ENCODE measurements at regions not wholly inside any gene's neighbourhood (a gene's known extent, or its start where the extent isn't known, plus 50 kb on each side); places are given as distances from the start of the nearest gene placed in this dataset.

DNA sequence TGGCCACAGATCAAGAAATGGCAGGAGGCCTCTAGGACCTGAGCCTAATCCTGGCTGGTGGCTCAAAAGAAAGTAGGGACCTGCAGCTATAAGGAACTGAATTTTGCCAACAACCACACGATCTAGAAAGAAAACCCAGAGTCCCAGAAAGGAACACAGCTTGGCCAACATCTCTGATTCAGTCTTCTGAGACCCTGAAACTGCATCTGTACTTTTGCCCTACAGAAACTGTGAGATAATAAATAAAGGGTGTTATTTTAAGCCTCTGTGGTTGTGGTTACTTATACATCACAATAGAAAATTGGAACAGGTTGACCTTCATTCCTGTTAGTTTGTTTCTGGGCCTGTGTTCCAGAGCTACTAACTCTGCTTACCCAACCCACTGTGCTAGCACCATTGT, 356.8 kb upstream of the ST6GAL2 start:
- intact Hi-C loops (cut with micrococcal nuclease), result no loop called here
- Mint-ChIP-seq H3K36me3 (ENCODE audit: low read depth) (no peaks in the 10 kb centered on the region), H3K27me3 (ENCODE audit: insufficient read depth) (no peaks in the 10 kb centered on the region), H3K9me3 (no peaks in the 10 kb centered on the region), H3K4me1 (ENCODE audit: low read depth) (no peaks in the 10 kb centered on the region), H3K4me3 (no peak overlapping the region), H3K27ac (no peak overlapping the region)
- no peak for DNase-seq (ENCODE audit: low spot score)

DNA sequence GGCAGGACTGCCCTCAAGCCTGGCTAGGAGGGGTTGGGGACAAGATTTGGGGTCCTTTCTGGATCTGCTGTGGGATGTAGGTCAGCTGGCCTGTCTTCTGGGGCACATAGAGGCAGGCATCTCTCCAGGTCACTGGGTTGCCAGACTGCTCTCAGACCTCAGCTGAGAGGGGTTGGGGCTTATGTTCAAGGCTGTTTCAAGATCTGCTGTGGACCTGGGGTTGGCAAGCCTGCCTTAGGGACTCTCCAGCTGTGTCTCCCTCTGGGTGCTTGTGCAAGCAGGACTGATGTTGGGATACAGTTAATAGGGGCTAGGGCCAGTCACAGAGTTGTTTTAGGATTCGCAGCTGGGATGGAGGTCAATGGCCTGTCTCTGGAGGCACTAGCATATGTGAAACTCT, 363.0 kb upstream of the ST6GAL2 start:
- Mint-ChIP-seq H3K27ac (no peak overlapping the region), H3K4me3 (no peak overlapping the region)
- intact Hi-C loops (cut with micrococcal nuclease), result no loop called here

DNA sequence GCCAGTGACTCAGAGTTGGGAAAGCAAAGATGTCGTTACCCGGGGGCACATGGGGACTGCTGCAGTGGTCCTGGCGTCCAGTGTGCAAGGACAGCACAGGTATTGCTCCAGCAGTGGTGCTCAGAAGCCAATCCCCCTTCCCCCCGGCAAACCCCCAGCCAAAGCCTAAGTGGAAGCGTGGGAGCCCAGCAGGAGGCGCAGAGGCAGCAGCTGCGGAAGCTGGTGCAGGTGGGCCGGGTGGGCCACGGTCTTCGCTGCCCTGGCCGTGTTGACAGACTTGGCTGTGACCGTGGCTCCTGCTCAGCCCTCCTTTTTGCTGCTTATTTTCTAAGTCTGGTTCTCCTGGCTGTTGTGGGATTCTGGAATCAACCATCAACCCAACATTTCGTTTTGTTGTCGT, 369.8 kb upstream of the ST6GAL2 start:
- intact Hi-C loops (cut with micrococcal nuclease), result no loop called here
- no peaks in the 10 kb centered on the region for H3K27me3 Mint-ChIP-seq (ENCODE audit: insufficient read depth)
- H3K27ac Mint-ChIP-seq, result no peak overlapping the region
- H3K4me3 Mint-ChIP-seq, result no peak overlapping the region
- H3K36me3 Mint-ChIP-seq (ENCODE audit: low read depth), result no peaks in the 10 kb centered on the region
- H3K9me3 Mint-ChIP-seq, result no peaks in the 10 kb centered on the region
- H3K4me1 Mint-ChIP-seq (ENCODE audit: low read depth), result no peaks in the 10 kb centered on the region
- no peak for DNase-seq (ENCODE audit: low spot score)

More for the DNA sequence above, 363.0 kb upstream of the ST6GAL2 start:
- H3K27me3 Mint-ChIP-seq (ENCODE audit: insufficient read depth), result no peaks in the 10 kb centered on the region
- H3K36me3 Mint-ChIP-seq (ENCODE audit: low read depth), result no peaks in the 10 kb centered on the region
- no peaks in the 10 kb centered on the region for H3K9me3 Mint-ChIP-seq
- H3K4me1 Mint-ChIP-seq (ENCODE audit: low read depth), result no peaks in the 10 kb centered on the region
- no peak for DNase-seq (ENCODE audit: low spot score)

- Mint-ChIP-seq H3K9me3 (no peaks in the 10 kb centered on the region), H3K27ac (no peak overlapping the region), H3K27me3 (ENCODE audit: insufficient read depth) (no peaks in the 10 kb centered on the region), H3K4me3 (no peak overlapping the region), H3K4me1 (ENCODE audit: low read depth) (no peaks in the 10 kb centered on the region), H3K36me3 (ENCODE audit: low read depth) (no peaks in the 10 kb centered on the region)
- intact Hi-C loops (cut with micrococcal nuclease), result no loop called here
- DNase-seq (ENCODE audit: low spot score), result no peak
Measured at GRCh38 chr2:107258531-107259407, 372.8 kb upstream of the ST6GAL2 start.

DNA sequence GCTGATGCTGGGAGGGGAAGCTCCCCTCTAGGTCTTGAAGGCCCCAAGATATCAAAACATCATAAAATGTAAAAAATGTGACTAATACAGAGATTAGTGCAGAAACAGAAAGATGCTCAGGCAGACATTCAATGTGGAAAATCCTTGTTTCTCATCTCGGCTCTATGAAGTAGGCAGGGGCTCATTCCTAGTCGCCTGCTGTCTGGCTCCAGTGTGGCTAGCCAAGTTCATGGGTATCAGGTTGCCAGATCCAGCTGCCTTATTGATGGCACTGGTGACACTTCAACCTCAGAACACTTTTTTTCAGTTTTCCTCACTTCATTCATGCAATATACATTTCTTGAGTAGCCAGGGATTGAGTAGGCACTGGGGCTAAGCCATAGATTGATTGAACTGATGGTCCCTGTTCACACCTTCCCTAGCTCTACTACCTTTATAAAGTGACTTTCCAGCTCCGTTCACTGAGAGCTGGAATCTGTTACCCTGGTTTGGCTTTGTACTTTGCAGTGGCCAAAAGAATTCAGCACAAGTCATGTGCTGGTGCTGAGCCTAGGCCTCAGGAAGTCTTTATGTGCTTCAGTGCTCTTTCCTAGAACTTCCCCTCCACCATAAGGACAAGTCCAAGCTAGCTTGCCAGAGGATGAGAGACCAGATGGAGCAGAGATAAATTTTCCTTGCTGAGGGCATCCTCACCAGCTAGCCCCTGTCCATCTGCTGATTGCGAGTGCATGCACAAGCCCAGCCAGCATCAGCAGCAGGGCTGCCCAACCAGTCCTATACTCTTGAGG, 373.6 kb upstream of the ST6GAL2 start:
- Mint-ChIP-seq H3K4me3 (no peak overlapping the region), H3K4me1 (ENCODE audit: low read depth) (no peaks in the 10 kb centered on the region), H3K36me3 (ENCODE audit: low read depth) (no peaks in the 10 kb centered on the region), H3K27me3 (ENCODE audit: insufficient read depth) (no peaks in the 10 kb centered on the region), H3K27ac (no peak overlapping the region), H3K9me3 (no peaks in the 10 kb centered on the region)
- intact Hi-C loops (cut with micrococcal nuclease), result no loop called here
- DNase-seq (ENCODE audit: low spot score), result no peak

DNA sequence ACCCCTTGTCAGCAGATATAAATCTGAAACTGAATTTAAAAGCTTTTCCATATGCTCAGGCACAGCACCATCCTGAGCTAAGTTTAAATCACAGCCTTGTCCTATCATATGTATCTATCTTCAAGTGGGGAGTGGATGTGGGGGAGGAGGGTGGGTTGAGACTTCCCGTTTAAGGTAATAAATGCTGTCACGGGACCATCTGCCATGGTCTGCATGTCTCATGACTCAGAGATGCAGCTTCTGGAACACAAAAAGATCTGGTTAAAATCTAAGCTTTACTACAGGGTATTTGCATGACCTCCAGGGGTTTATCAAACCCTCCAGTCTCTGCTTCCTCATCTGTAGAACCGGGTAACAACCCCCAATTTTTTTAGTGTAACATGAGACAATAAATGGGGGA, 377.7 kb upstream of the ST6GAL2 start:
- Mint-ChIP-seq H3K27ac (no peak overlapping the region), H3K27me3 (ENCODE audit: insufficient read depth) (no peaks in the 10 kb centered on the region), H3K36me3 (ENCODE audit: low read depth) (no peaks in the 10 kb centered on the region), H3K4me3 (no peak overlapping the region), H3K9me3 (no peaks in the 10 kb centered on the region), H3K4me1 (ENCODE audit: low read depth) (no peaks in the 10 kb centered on the region)
- no peak for DNase-seq (ENCODE audit: low spot score)
- intact Hi-C loops (cut with micrococcal nuclease), result no loop called here

DNA sequence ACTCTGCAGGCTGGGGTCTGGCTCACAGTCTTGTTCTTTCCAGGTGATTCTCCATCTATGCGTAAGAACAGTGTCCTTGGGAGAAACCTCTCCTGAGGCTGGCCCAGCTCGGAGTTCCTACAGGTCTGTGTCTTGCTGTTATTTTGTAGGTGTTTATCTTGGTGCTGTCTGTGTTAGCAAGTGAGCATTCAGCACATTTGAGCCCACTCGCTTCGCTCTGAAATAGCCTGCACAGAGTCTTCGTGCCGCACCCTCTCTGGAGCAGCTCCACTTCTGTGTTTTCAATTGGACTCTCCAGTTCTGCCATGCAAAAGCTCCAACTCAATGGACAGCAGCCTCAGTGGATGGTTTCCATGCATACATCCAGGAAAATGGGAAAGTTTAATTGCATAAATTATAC, 378.2 kb upstream of the ST6GAL2 start:
- no peaks in the 10 kb centered on the region for H3K27me3 Mint-ChIP-seq (ENCODE audit: insufficient read depth)
- H3K27ac Mint-ChIP-seq, result no peak overlapping the region
- H3K36me3 Mint-ChIP-seq (ENCODE audit: low read depth), result no peaks in the 10 kb centered on the region
- no peaks in the 10 kb centered on the region for H3K9me3 Mint-ChIP-seq
- no peaks in the 10 kb centered on the region for H3K4me1 Mint-ChIP-seq (ENCODE audit: low read depth)
- intact Hi-C loops (cut with micrococcal nuclease), result no loop called here
- no peak overlapping the region for H3K4me3 Mint-ChIP-seq
- no peak for DNase-seq (ENCODE audit: low spot score)

DNA sequence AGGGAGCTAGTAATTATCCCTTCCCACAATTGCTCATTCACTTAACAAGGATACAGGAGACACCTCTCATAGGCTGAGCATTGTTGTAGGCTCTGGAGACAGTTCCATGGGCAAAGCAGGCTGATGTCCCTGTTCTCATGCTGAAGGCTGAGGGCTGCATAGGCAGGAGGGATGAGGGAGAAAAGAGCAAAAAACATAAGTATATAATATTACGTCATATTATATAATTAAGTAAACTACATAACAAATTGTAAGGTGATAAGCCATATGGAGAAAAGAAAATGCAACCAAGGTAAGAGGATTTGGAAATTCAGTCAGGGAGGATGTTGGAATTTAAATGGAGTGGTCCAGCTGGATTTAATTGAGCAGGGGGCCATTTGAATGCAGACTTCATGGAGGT, 380.6 kb upstream of the ST6GAL2 start:
- H3K4me3 Mint-ChIP-seq, result no peak overlapping the region
- intact Hi-C loops (cut with micrococcal nuclease), result no loop called here
- no peaks in the 10 kb centered on the region for H3K4me1 Mint-ChIP-seq (ENCODE audit: low read depth)
- no peak overlapping the region for H3K27ac Mint-ChIP-seq
- no peaks in the 10 kb centered on the region for H3K27me3 Mint-ChIP-seq (ENCODE audit: insufficient read depth)
- H3K9me3 Mint-ChIP-seq, result no peaks in the 10 kb centered on the region
- no peaks in the 10 kb centered on the region for H3K36me3 Mint-ChIP-seq (ENCODE audit: low read depth)
- no peak for DNase-seq (ENCODE audit: low spot score)

DNA sequence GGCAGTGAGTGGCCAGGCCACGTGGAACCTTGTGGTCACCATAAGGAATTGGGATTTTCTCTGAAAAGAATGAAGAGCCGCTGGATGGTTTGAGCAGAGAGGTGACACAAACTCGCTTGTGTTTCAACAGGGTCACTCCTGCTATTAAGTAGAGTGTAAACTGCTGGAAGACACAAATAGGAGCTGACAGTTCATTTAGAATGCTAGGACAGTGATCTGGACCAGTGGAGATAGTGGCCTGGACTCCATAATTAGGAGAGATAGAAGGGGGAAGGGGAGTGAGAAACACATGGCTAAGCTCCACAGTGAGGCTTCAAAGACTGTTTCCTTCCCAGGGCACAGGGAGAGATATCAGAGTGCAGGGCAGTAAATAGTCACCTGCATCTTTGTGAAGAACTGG, 381.1 kb upstream of the ST6GAL2 start:
- Mint-ChIP-seq H3K9me3 (no peaks in the 10 kb centered on the region), H3K27ac (no peak overlapping the region), H3K36me3 (ENCODE audit: low read depth) (no peaks in the 10 kb centered on the region), H3K4me1 (ENCODE audit: low read depth) (no peaks in the 10 kb centered on the region), H3K4me3 (no peak overlapping the region), H3K27me3 (ENCODE audit: insufficient read depth) (no peaks in the 10 kb centered on the region)
- intact Hi-C loops (cut with micrococcal nuclease), result no loop called here
- no peak for DNase-seq (ENCODE audit: low spot score)

DNA sequence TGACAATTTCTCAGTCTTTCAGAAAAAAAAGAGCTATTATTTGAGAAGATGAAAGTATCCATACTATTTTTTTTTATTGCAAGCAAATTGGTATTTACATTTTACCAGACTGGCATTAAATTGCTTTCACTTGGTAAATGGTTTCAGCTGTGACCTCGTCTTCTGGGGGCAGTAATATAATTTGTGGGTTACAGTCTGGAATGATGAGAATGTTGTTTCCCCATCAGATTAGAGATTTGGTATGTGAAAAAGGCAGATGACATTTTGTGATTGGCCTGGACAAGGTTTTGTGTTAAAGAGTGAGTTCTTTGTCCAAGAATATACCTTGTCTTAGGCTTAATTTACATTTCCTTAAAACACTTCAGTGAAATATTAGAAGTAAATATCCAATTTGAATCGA, 390.1 kb upstream of the ST6GAL2 start:
- DNase-seq (ENCODE audit: low spot score), result no peak
- no peaks in the 10 kb centered on the region for H3K9me3 Mint-ChIP-seq
- no peaks in the 10 kb centered on the region for H3K36me3 Mint-ChIP-seq (ENCODE audit: low read depth)
- H3K4me1 Mint-ChIP-seq (ENCODE audit: low read depth), result no peaks in the 10 kb centered on the region
- H3K27ac Mint-ChIP-seq, result no peak overlapping the region
- no peaks in the 10 kb centered on the region for H3K27me3 Mint-ChIP-seq (ENCODE audit: insufficient read depth)
- intact Hi-C loops (cut with micrococcal nuclease), result no loop called here
- H3K4me3 Mint-ChIP-seq, result no peak overlapping the region

- Mint-ChIP-seq H3K36me3 (ENCODE audit: low read depth) (no peaks in the 10 kb centered on the region), H3K4me3 (no peak overlapping the region)
- DNase-seq (ENCODE audit: low spot score), result no peak
Measured at GRCh38 chr2:107278672-107279071, 392.7 kb upstream of the ST6GAL2 start.

DNA sequence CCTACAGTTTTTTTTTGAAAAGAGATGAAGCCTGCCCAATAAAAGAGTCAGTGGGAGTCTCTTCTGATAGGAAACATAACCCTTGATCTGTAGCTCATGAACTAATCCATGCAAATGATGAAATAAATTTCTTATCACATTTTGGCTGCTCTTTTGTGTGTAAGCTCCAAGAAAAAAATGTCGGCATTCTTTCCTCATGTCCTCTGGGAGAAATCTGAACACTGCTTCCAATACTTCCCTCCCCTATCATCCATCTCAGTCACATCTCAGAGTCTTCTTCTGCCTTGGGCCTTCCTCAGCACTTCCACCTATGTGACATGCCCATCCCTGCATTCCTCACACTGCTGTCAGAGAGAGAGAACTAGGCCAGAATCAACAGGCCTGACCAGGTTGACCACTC, 395.7 kb upstream of the ST6GAL2 start:
- Mint-ChIP-seq H3K9me3 (no peaks in the 10 kb centered on the region), H3K27ac (no peak overlapping the region), H3K4me3 (no peak overlapping the region), H3K4me1 (ENCODE audit: low read depth) (no peaks in the 10 kb centered on the region), H3K36me3 (ENCODE audit: low read depth) (no peaks in the 10 kb centered on the region), H3K27me3 (ENCODE audit: insufficient read depth) (no peaks in the 10 kb centered on the region)
- DNase-seq (ENCODE audit: low spot score), result no peak
- intact Hi-C loops (cut with micrococcal nuclease), result no loop called here

More at GRCh38 chr2:107278672-107279071, 392.7 kb upstream of the ST6GAL2 start:
- Mint-ChIP-seq H3K27me3 (ENCODE audit: insufficient read depth) (no peaks in the 10 kb centered on the region), H3K4me1 (ENCODE audit: low read depth) (no peaks in the 10 kb centered on the region), H3K9me3 (no peaks in the 10 kb centered on the region), H3K27ac (no peak overlapping the region)
- intact Hi-C loops (cut with micrococcal nuclease), result no loop called here

DNA sequence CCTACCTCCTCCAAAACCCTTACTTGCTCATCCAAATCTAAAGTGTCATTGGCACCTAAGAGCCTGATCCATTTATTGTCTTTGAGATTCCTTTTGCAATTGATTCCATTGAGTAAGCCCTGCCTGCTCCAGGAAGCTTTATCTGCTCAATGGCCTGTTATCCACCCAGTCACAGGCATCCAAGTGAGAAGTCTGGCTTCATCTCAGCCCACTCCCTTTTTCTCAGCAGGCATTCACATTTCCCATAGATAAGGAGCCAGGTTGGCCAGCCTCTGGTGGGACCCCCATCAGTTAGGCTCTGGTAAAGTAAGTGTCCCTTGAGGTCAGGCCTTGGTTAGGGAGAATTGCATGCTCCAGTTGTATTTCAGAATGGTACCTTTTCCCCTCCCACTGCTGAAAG, 396.2 kb upstream of the ST6GAL2 start:
- Mint-ChIP-seq H3K27ac (no peak overlapping the region), H3K27me3 (ENCODE audit: insufficient read depth) (no peaks in the 10 kb centered on the region), H3K36me3 (ENCODE audit: low read depth) (no peaks in the 10 kb centered on the region), H3K4me3 (no peak overlapping the region), H3K4me1 (ENCODE audit: low read depth) (no peaks in the 10 kb centered on the region), H3K9me3 (no peaks in the 10 kb centered on the region)
- intact Hi-C loops (cut with micrococcal nuclease), result no loop called here
- no peak for DNase-seq (ENCODE audit: low spot score)

Data from activated T-helper 1 cell treated with anti-CD3 and anti-CD28 coated beads, Interleukin-12 subunit alpha, Interleukin-12 subunit beta, Interleukin-2, Interleukin-4 antibody, amounts not matched to agents 30 ng/mL and 10 ng/mL and 1 ng/mL, durations not matched to agents 14 hours and 24 hours and 36 hours (primary cell).